DOHH2 (cell line): ENCODE measurements at regions not wholly inside any gene's neighbourhood (a gene's known extent, or its start where the extent isn't known, plus 50 kb on each side); places are given as distances from the start of the nearest gene placed in this dataset.

Experiments
- CTCF ChIP-seq: fragments of 200-600 bp; sonication (generic); IDR thresholded peaks from one replicate; pipeline ENCODE4 v1.5.1; 2014; ENCODE audit warnings: antibody characterized with exemption, mild to moderate bottlenecking, low read depth, low read length; ENCODE audit not compliant: poor library complexity, severe bottlenecking
- EZH2phosphoT487 ChIP-seq: fragments of 200-600 bp; sonication (generic); IDR thresholded peaks from 2 replicates; pipeline ENCODE4 v1.6.1; 2017; ENCODE audit warnings: borderline replicate concordance, mild to moderate bottlenecking, antibody characterized with exemption, low read length, moderate library complexity, mixed read lengths

- TF ChIP-seq CTCF (no peak), EZH2phosphoT487 (no peak)
Observed at GRCh38 chr12:125766091-125766490, 700.9 kb downstream of the AACS start.
